H1 (cell line): ENCODE measurements at regions not wholly inside any gene's neighbourhood (a gene's known extent, or its start where the extent isn't known, plus 50 kb on each side); places are given as distances from the start of the nearest gene placed in this dataset.

Source experiments
- CTCF ChIA-PET: fragments of 300-600 bp; sonication (Branson Sonifier 250); formaldehyde crosslinking; loops from one replicate; lab custom pipeline; 2021; ENCODE audit not compliant: partially characterized antibody; lab: Charles Lee
- POLR2A ChIA-PET: fragments of 300-600 bp; sonication (Branson Sonifier 250); formaldehyde crosslinking; loops from one replicate; lab custom pipeline; 2021; ENCODE audit warnings: inconsistent platforms; ENCODE audit not compliant: partially characterized antibody; lab: Charles Lee
- DNase-seq, 2 experiments: peaks; one replicate each; pipeline versions ENCODE4 v3.0.0 to v3.0.0-alpha.2; 2010 to 2022; ENCODE audit warnings: low spot score in 2 of 2, low read depth in 1 of 2, mixed read lengths in 1 of 2
- FAIRE-seq: peaks from 2 replicates; lab custom pipeline; 2011; peaks lifted over from hg19 to GRCh38; lab: Jason Lieb, UNC
- H2AFZ ChIP-seq: 2 replicates; pipeline ENCODE4 v1.8.1; 2012; ENCODE audit warnings: low read length, inconsistent platforms
- H2AK5ac ChIP-seq: 2 replicates; pipeline ENCODE4 v1.6.1; 2013; ENCODE audit warnings: low read depth, low read length
- H2BK120ac ChIP-seq: replicated peaks from 2 replicates; pipeline ENCODE3; 2013; ENCODE audit warnings: low read depth, low read length, inconsistent platforms
- H2BK12ac ChIP-seq: 2 replicates; pipeline ENCODE4 v1.6.1; 2013; ENCODE audit warnings: low read depth, low read length
- H2BK15ac ChIP-seq: 2 replicates; pipeline ENCODE4 v1.6.1; 2013; ENCODE audit warnings: low read length
- H2BK20ac ChIP-seq: 2 replicates; pipeline ENCODE4 v1.6.1; 2013; ENCODE audit warnings: low read length
- H2BK5ac ChIP-seq: 2 replicates; pipeline ENCODE4 v1.6.1; 2013; ENCODE audit warnings: low read depth, low read length
- H3K14ac ChIP-seq: 2 replicates; pipeline ENCODE4 v1.6.1; 2013; ENCODE audit warnings: inconsistent platforms; ENCODE audit not compliant: insufficient read length
- H3K18ac ChIP-seq: 2 replicates; pipeline ENCODE4 v1.6.1; 2013; ENCODE audit warnings: low read length; ENCODE audit errors: extremely low read depth
- H3K23ac ChIP-seq: 2 replicates; pipeline ENCODE4 v1.6.1; 2013; ENCODE audit warnings: inconsistent platforms; ENCODE audit not compliant: insufficient read length
- H3K23me2 ChIP-seq: 2 replicates; pipeline ENCODE4 v1.6.1; 2013; ENCODE audit warnings: low read depth, low read length
- H3K27ac ChIP-seq: 2 replicates; pipeline ENCODE4 v1.6.1; 2011; ENCODE audit warnings: low read depth, low read length, inconsistent platforms
- H3K27me3 ChIP-seq, 4 experiments: replicated peaks in 1 of 4; 1 replicate in 1 of 4; 2 replicates in 3 of 4; pipeline versions ENCODE4 v1.6.1 to v1.8.1; 2011 to 2013; ENCODE audit warnings: low read length in 3 of 4, mild to moderate bottlenecking in 3 of 4, inconsistent platforms in 2 of 4, mixed read lengths in 2 of 4, moderate library complexity in 1 of 4; ENCODE audit not compliant: control insufficient read depth in 3 of 4, insufficient read depth in 3 of 4; ENCODE audit errors: extremely low read depth in 1 of 4
- H3K36me3 ChIP-seq, 4 experiments: 2 replicates each; pipeline versions ENCODE4 v1.6.1 to v1.8.1; 2011 to 2013; ENCODE audit warnings: mild to moderate bottlenecking in 4 of 4, low read length in 3 of 4, moderate library complexity in 2 of 4, control low read depth in 1 of 4, inconsistent platforms in 1 of 4; ENCODE audit not compliant: insufficient read depth in 4 of 4, control insufficient read depth in 2 of 4
- H3K4ac ChIP-seq: replicated peaks from 2 replicates; pipeline ENCODE3; 2013; ENCODE audit warnings: low read length, low read depth, mixed read lengths, inconsistent platforms; ENCODE audit not compliant: insufficient read length
- H3K4me1 ChIP-seq, 4 experiments: replicated peaks in 1 of 4; 1 replicate in 1 of 4; 2 replicates in 3 of 4; pipeline versions ENCODE4 v1.6.1 to v1.8.1; 2011 to 2013; ENCODE audit warnings: low read length in 3 of 4, inconsistent platforms in 2 of 4, mixed read lengths in 1 of 4; ENCODE audit not compliant: insufficient read depth in 4 of 4, control insufficient read depth in 3 of 4
- H3K4me2 ChIP-seq, 2 experiments: 2 replicates each; pipeline versions ENCODE4 v1.6.1 to v1.8.1; 2011 to 2013; ENCODE audit warnings: low read depth in 2 of 2, low read length in 2 of 2, control low read depth in 1 of 2, inconsistent platforms in 1 of 2, mild to moderate bottlenecking in 1 of 2; ENCODE audit not compliant: insufficient read depth in 1 of 2
- H3K4me3 ChIP-seq, 4 experiments: fragments of 200-600, 300-600 bp in 1 of 4; sonication (generic), shearing (Covaris generic), sonication (Bioruptor Twin) in 1 of 4; 2 replicates each; pipeline versions ENCODE4 v1.5.1 to v1.8.1; 2011 to 2016; ENCODE audit warnings: low read length in 4 of 4, low read depth in 3 of 4, control low read depth in 2 of 4, inconsistent platforms in 2 of 4, mild to moderate bottlenecking in 2 of 4, mixed read lengths in 1 of 4, moderate library complexity in 1 of 4; ENCODE audit not compliant: insufficient read depth in 2 of 4; ENCODE audit errors: extremely low read depth in 1 of 4
- H3K56ac ChIP-seq: replicated peaks from 2 replicates; pipeline ENCODE3; 2013; ENCODE audit warnings: low read depth, mild to moderate bottlenecking, mixed read lengths, low read length, inconsistent platforms; ENCODE audit not compliant: insufficient read length
- H3K79me1 ChIP-seq: 2 replicates; pipeline ENCODE4 v1.6.1; 2013; ENCODE audit warnings: low read depth, low read length, control low read depth
- H3K79me2 ChIP-seq, 2 experiments: 2 replicates each; pipeline versions ENCODE4 v1.6.1 to v1.8.1; 2012 to 2013; ENCODE audit warnings: low read length in 2 of 2, mild to moderate bottlenecking in 2 of 2, inconsistent platforms in 1 of 2; ENCODE audit not compliant: insufficient read depth in 2 of 2, control insufficient read depth in 1 of 2
- H3K9ac ChIP-seq, 4 experiments: replicated peaks in 1 of 4; 1 replicate in 1 of 4; 2 replicates in 3 of 4; pipeline versions ENCODE4 v1.6.1 to v1.8.1; 2011 to 2013; ENCODE audit warnings: low read depth in 3 of 4, low read length in 3 of 4, control low read depth in 2 of 4, mild to moderate bottlenecking in 2 of 4, moderate library complexity in 2 of 4, inconsistent platforms in 1 of 4; ENCODE audit errors: extremely low read depth in 1 of 4
- H3K9me3 ChIP-seq, 2 experiments: 2 replicates each; pipeline versions ENCODE4 v1.6.1 to v1.8.1; 2012 to 2013; ENCODE audit warnings: mild to moderate bottlenecking in 2 of 2, moderate library complexity in 2 of 2, control low read depth in 1 of 2, inconsistent platforms in 1 of 2, low read depth in 1 of 2, low read length in 1 of 2, mixed read lengths in 1 of 2; ENCODE audit not compliant: insufficient read depth in 2 of 2
- H4K20me1 ChIP-seq, 2 experiments: replicated peaks in 1 of 2; 2 replicates each; pipeline versions ENCODE3 to v1.8.1; 2011 to 2013; ENCODE audit warnings: inconsistent platforms in 2 of 2, low read length in 2 of 2, mild to moderate bottlenecking in 1 of 2; ENCODE audit not compliant: insufficient read depth in 2 of 2, control insufficient read depth in 1 of 2
- H4K5ac ChIP-seq: 2 replicates; pipeline ENCODE4 v1.6.1; 2013; ENCODE audit warnings: low read length, low read depth, mixed read lengths, inconsistent platforms; ENCODE audit not compliant: insufficient read length
- H4K8ac ChIP-seq: 2 replicates; pipeline ENCODE4 v1.8.0; 2013; ENCODE audit warnings: mild to moderate bottlenecking, moderate library complexity, low read length, inconsistent platforms; ENCODE audit not compliant: insufficient read depth; ENCODE audit errors: extremely low read depth
- H4K91ac ChIP-seq: replicated peaks from 2 replicates; pipeline ENCODE3; 2013; ENCODE audit warnings: low read length, mixed read lengths, inconsistent platforms; ENCODE audit not compliant: insufficient read length
- ASH2L ChIP-seq: fragments of 200-600, 300-600 bp; sonication (generic); IDR thresholded peaks from one replicate; pipeline ENCODE4 v1.7.1; 2017; ENCODE audit warnings: low read length
- HDAC2 ChIP-seq, 2 experiments: fragments of 300-600 bp in 1 of 2; sonication (generic) in 1 of 2; IDR thresholded peaks; 2 replicates each; pipeline ENCODE4 v1.6.1; 2011 to 2012; ENCODE audit warnings: low read depth in 2 of 2, low read length in 2 of 2, mild to moderate bottlenecking in 2 of 2, moderate library complexity in 2 of 2, borderline replicate concordance in 1 of 2, inconsistent platforms in 1 of 2
- MAFK ChIP-seq: IDR thresholded peaks from 2 replicates; pipeline ENCODE4 v1.6.1; 2012; ENCODE audit warnings: low read depth, mild to moderate bottlenecking, improper control_type of control experiment, low read length
- SIRT6 ChIP-seq: IDR thresholded peaks from one replicate; pipeline ENCODE4 v1.7.1; 2012; ENCODE audit warnings: low read length, inconsistent platforms
- TEAD4 ChIP-seq: IDR thresholded peaks from 2 replicates; pipeline ENCODE4 v1.6.1; 2012; ENCODE audit warnings: low read depth, low read length, inconsistent platforms, mixed read lengths
- WGBS, 2 experiments: shearing (Covaris generic) in 1 of 2; methylation state at CpG; one replicate each; pipeline versions ENCODE4 v1.1.6 to v1.1.7; 2013 to 2015; ENCODE audit warnings: low lambda C conversion rate in 2 of 2, mixed read lengths in 2 of 2, inconsistent platforms in 1 of 2, low coverage in 1 of 2, missing lambda C conversion rate in 1 of 2; ENCODE audit not compliant: insufficient replicate concordance in 2 of 2, insufficient coverage in 1 of 2, insufficient read length in 1 of 2; ENCODE audit errors: extremely low coverage in 1 of 2, missing lambda C conversion rate in 1 of 2; 5-methylcytosine and 5-hydroxymethylcytosine counted together
- TF ChIP-seq, protein P1 (sequence below): IDR thresholded peaks from 2 replicates; pipeline ENCODE4 v1.6.1; 2012; ENCODE audit warnings: low read length, inconsistent platforms

DNA sequence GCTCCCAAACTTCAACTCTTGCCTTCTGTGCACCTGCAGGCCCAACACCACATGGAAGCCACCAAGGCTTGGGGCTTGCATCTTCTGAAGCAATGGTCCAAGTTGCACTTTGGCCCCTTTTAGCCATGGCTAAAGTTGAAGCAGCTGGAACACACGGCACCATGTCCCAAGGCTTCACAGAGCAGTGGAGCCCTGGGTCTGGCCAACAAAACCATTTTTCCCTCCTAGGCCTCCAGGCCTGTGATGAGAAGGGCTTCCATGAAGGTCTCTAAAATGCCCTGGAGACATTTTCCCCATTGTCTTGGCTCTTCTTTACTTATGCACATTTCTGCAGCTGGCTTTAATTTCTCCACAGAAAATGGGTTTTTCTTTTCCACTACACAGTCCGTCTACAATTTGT, 61.3 kb upstream of the CYSLTR1 start:
- 86% methylated on average over 1 of the region's 2 CpGs; no CpG with 5 or more reads in 1 of the 2 experiments for WGBS, 2 experiments
- H3K23ac ChIP-seq = no peak overlapping the region
- no peaks in the 10 kb centered on the region for H4K20me1 ChIP-seq
- no peak overlapping the region for H3K14ac ChIP-seq
- no peak overlapping the region for H3K18ac ChIP-seq
- H3K56ac ChIP-seq = no peak overlapping the region
- no peaks in the 10 kb centered on the region for H3K79me2 ChIP-seq
- ChIA-PET CTCF (no interaction called here), POLR2A (no interaction called here)
- no peak for DNase-seq
- H3K4me2 ChIP-seq = no peak overlapping the region
- no peaks in the 10 kb centered on the region for H3K36me3 ChIP-seq
- H4K8ac ChIP-seq = no peak overlapping the region
- H2BK20ac ChIP-seq = no peak overlapping the region
- H3K23me2 ChIP-seq = no peaks in the 10 kb centered on the region
- peaks cover 8 to 10% of the 10 kb centered on the region in 2 experiments; a peak in 2 of 4 replicates for H3K9me3 ChIP-seq
- H2AK5ac ChIP-seq = no peak overlapping the region
- H4K91ac ChIP-seq = no peak overlapping the region
- no peaks in the 10 kb centered on the region for H3K79me1 ChIP-seq
- H3K4me1 ChIP-seq = no peaks in the 10 kb centered on the region
- H2AFZ ChIP-seq = no peak overlapping the region
- no peak overlapping the region for H2BK120ac ChIP-seq
- no peak overlapping the region for H2BK15ac ChIP-seq
- no peak overlapping the region for H3K4me3 ChIP-seq
- H3K27me3 ChIP-seq = no peaks in the 10 kb centered on the region
- no peak overlapping the region for H3K4ac ChIP-seq
- no peak for FAIRE-seq
- no peak overlapping the region for H3K9ac ChIP-seq
- H2BK12ac ChIP-seq = no peak overlapping the region
- H2BK5ac ChIP-seq = no peak overlapping the region
- H3K27ac ChIP-seq = no peak overlapping the region
- no peak overlapping the region for H4K5ac ChIP-seq
- no peak for TF ChIP-seq HDAC2 (IDR thresholded peaks at IDR 0.05; ENCODE audit: borderline replicate concordance in 1 of 2, low read depth in 2 of 2, low read length in 2 of 2)
- TF ChIP-seq SIRT6 = no peak
- TF ChIP-seq TEAD4 = no peak
- no peak for TF ChIP-seq MAFK
- TF ChIP-seq, protein P1, sequence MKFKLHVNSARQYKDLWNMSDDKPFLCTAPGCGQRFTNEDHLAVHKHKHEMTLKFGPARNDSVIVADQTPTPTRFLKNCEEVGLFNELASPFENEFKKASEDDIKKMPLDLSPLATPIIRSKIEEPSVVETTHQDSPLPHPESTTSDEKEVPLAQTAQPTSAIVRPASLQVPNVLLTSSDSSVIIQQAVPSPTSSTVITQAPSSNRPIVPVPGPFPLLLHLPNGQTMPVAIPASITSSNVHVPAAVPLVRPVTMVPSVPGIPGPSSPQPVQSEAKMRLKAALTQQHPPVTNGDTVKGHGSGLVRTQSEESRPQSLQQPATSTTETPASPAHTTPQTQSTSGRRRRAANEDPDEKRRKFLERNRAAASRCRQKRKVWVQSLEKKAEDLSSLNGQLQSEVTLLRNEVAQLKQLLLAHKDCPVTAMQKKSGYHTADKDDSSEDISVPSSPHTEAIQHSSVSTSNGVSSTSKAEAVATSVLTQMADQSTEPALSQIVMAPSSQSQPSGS = no peak
- no peak for TF ChIP-seq ASH2L
